ENCODE measurements at regions not wholly inside any gene's neighbourhood (a gene's known extent, or its start where the extent isn't known, plus 50 kb on each side); places are given as distances from the start of the nearest gene placed in this dataset.

DNA sequence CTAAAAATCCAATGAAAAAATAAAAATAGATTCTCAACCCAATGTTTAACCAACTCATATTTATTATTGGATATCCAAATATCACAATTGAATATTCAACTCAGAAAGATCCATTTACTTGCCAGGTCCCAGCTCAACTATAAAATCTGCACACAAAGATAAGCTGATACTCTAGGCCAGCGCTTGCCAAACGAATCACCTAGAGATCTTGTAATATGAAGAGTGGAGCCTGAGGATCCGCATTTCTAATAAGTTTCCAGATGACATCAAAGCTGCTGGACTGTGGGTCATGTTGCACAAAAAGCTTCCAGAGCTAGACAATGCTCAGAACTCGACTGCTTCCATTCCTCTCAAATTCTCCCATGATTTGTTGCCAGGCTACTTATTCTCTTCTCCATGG is 51.7 kb upstream of the HSF2 start:
- H3K4me3 ChIP-seq: no peak overlapping the region
- no peak for DNase-seq
- no peaks in the 10 kb centered on the region for H3K36me3 ChIP-seq
- no peaks in the 10 kb centered on the region for H3K27me3 ChIP-seq
- no peaks in the 10 kb centered on the region for H3K9me3 ChIP-seq

Measured in MG63 (cell line).